Endothelial cell (in vitro differentiated cells): ENCODE measurements at regions not wholly inside any gene's neighbourhood (a gene's known extent, or its start where the extent isn't known, plus 50 kb on each side); places are given as distances from the start of the nearest gene placed in this dataset.

ENCODE experiments used
- DNase-seq: peaks from one replicate; pipeline ENCODE4 v3.0.0; 2021; ENCODE audit warnings: low spot score
- H3K27ac Mint-ChIP-seq: one replicate; pipeline ENCODE4 v1.8.0; 2021; ENCODE audit warnings: mixed read lengths, inconsistent platforms; ENCODE audit not compliant: unreplicated experiment
- H3K27me3 Mint-ChIP-seq: one replicate; pipeline ENCODE4 v1.8.0; 2021; ENCODE audit warnings: mild to moderate bottlenecking, moderate library complexity, mixed read lengths, inconsistent platforms; ENCODE audit not compliant: unreplicated experiment
- H3K36me3 Mint-ChIP-seq: one replicate; pipeline ENCODE4 v1.8.0; 2021; ENCODE audit warnings: mild to moderate bottlenecking, low read depth, mixed read lengths, inconsistent platforms; ENCODE audit not compliant: unreplicated experiment
- H3K4me1 Mint-ChIP-seq: one replicate; pipeline ENCODE4 v1.8.0; 2021; ENCODE audit warnings: mild to moderate bottlenecking, mixed read lengths, inconsistent platforms; ENCODE audit not compliant: unreplicated experiment
- H3K4me3 Mint-ChIP-seq: one replicate; pipeline ENCODE4 v1.8.0; 2021; ENCODE audit warnings: mild to moderate bottlenecking, mixed read lengths, inconsistent platforms; ENCODE audit not compliant: unreplicated experiment
- H3K9me3 Mint-ChIP-seq: one replicate; pipeline ENCODE4 v1.8.0; 2021; ENCODE audit warnings: mixed read lengths, inconsistent platforms; ENCODE audit not compliant: unreplicated experiment
- CTCF ChIP-seq: fragments of 200-600 bp; sonication (generic); IDR thresholded peaks from one replicate; pipeline ENCODE4 v1.5.0; 2021; ENCODE audit warnings: antibody characterized with exemption; ENCODE audit not compliant: unreplicated experiment

GRCh38 chr14:54211551-54212308 is 185.1 kb upstream of the CDKN3 start:
- H3K4me3 Mint-ChIP-seq, result no peak overlapping the region
- peaks cover 2% of the 10 kb centered on the region for H3K4me1 Mint-ChIP-seq
- H3K9me3 Mint-ChIP-seq, result no peaks in the 10 kb centered on the region
- no peaks in the 10 kb centered on the region for H3K27me3 Mint-ChIP-seq
- TF ChIP-seq CTCF, result no peak
- DNase-seq, result no peak
- no peaks in the 10 kb centered on the region for H3K36me3 Mint-ChIP-seq
- H3K27ac Mint-ChIP-seq, result peak overlapping the region; percentile 19

GRCh38 chr14:54213536-54213935 is 183.3 kb upstream of the CDKN3 start:
- no peak overlapping the region for H3K4me3 Mint-ChIP-seq

GRCh38 chr14:54216827-54217226 is 180.0 kb upstream of the CDKN3 start:
- no peak for DNase-seq
- H3K27me3 Mint-ChIP-seq, result peaks cover 4% of the 10 kb centered on the region
- H3K4me1 Mint-ChIP-seq, result peaks cover 5% of the 10 kb centered on the region
- no peaks in the 10 kb centered on the region for H3K9me3 Mint-ChIP-seq
- no peak overlapping the region for H3K4me3 Mint-ChIP-seq
- no peak for TF ChIP-seq CTCF
- no peaks in the 10 kb centered on the region for H3K36me3 Mint-ChIP-seq
- no peak overlapping the region for H3K27ac Mint-ChIP-seq

More at GRCh38 chr14:54213536-54213935, 183.3 kb upstream of the CDKN3 start:
- no peak for TF ChIP-seq CTCF
- Mint-ChIP-seq H3K9me3 (no peaks in the 10 kb centered on the region), H3K27me3 (no peaks in the 10 kb centered on the region), H3K36me3 (no peaks in the 10 kb centered on the region), H3K27ac (no peak overlapping the region), H3K4me1 (peaks cover 2% of the 10 kb centered on the region)
- DNase-seq, result no peak

- peak; percentile 6 for DNase-seq
- peaks cover 3% of the 10 kb centered on the region for H3K4me1 Mint-ChIP-seq
Measured at GRCh38 chr14:54219261-54220070, 177.3 kb upstream of the CDKN3 start.

More at GRCh38 chr14:54219261-54220070, 177.3 kb upstream of the CDKN3 start:
- Mint-ChIP-seq H3K4me3 (peak overlapping the region; percentile 85), H3K36me3 (no peaks in the 10 kb centered on the region), H3K27me3 (peaks cover 4% of the 10 kb centered on the region), H3K27ac (no peak overlapping the region), H3K9me3 (no peaks in the 10 kb centered on the region)
- no peak for TF ChIP-seq CTCF
